Neural progenitor cell (in vitro differentiated cells): ENCODE measurements at regions not wholly inside any gene's neighbourhood (a gene's known extent, or its start where the extent isn't known, plus 50 kb on each side); places are given as distances from the start of the nearest gene placed in this dataset.

Experiments used
- DNase-seq: peaks from one replicate; pipeline ENCODE4 v3.0.0-alpha.2; 2016; ENCODE audit warnings: low spot score
- H2AFZ ChIP-seq: fragments of 200-600 bp; sonication (generic); replicated peaks from 2 replicates; pipeline ENCODE4 v1.6.1; 2016; ENCODE audit warnings: antibody characterized with exemption
- H3F3A ChIP-seq: fragments of 200-600 bp; sonication (generic); 2 replicates; pipeline ENCODE4 v1.6.1; 2016; ENCODE audit warnings: antibody characterized with exemption, low read depth
- H3K27ac ChIP-seq: fragments of 200-600 bp; sonication (generic); 2 replicates; pipeline ENCODE4 v1.5.1; 2016; ENCODE audit warnings: mild to moderate bottlenecking
- H3K27me3 ChIP-seq: fragments of 200-600 bp; sonication (generic); 2 replicates; pipeline ENCODE4 v1.6.1; 2016; ENCODE audit warnings: mild to moderate bottlenecking, moderate library complexity
- H3K36me3 ChIP-seq: fragments of 200-600 bp; sonication (generic); 2 replicates; pipeline ENCODE4 v1.5.1; 2016
- H3K4me1 ChIP-seq: fragments of 200-600 bp; sonication (generic); 2 replicates; pipeline ENCODE4 v1.6.1; 2016; ENCODE audit warnings: mixed run types
- H3K4me2 ChIP-seq: fragments of 200-600 bp; sonication (generic); 2 replicates; pipeline ENCODE4 v1.6.1; 2016
- H3K4me3 ChIP-seq: fragments of 200-600 bp; sonication (generic); 2 replicates; pipeline ENCODE4 v1.5.1; 2016
- H3K79me2 ChIP-seq: fragments of 200-600 bp; sonication (generic); 2 replicates; pipeline ENCODE4 v1.6.1; 2016; ENCODE audit warnings: low read depth
- H3K9ac ChIP-seq: fragments of 200-600 bp; sonication (generic); 2 replicates; pipeline ENCODE4 v1.6.1; 2016
- H3K9me3 ChIP-seq: fragments of 200-600 bp; sonication (generic); 2 replicates; pipeline ENCODE4 v1.5.1; 2016; ENCODE audit warnings: low read depth
- H4K20me1 ChIP-seq: fragments of 200-600 bp; sonication (generic); 2 replicates; pipeline ENCODE4 v1.6.1; 2016; ENCODE audit warnings: low read depth
- H3K27ac Mint-ChIP-seq: 3 replicates; pipeline ENCODE4 v1.8.0; 2021; ENCODE audit warnings: mixed read lengths
- H3K27me3 Mint-ChIP-seq: 2 replicates; pipeline ENCODE4 v1.8.0; 2022; ENCODE audit warnings: low read depth, mild to moderate bottlenecking, inconsistent platforms, moderate library complexity, mixed read lengths; ENCODE audit not compliant: insufficient read depth
- H3K36me3 Mint-ChIP-seq: 3 replicates; pipeline ENCODE4 v1.8.0; 2021; ENCODE audit warnings: mixed read lengths
- H3K4me1 Mint-ChIP-seq: 3 replicates; pipeline ENCODE4 v1.8.0; 2021; ENCODE audit warnings: mixed read lengths
- H3K4me3 Mint-ChIP-seq: 3 replicates; pipeline ENCODE4 v1.8.0; 2021; ENCODE audit warnings: mild to moderate bottlenecking, moderate library complexity, mixed read lengths
- H3K9me3 Mint-ChIP-seq: 3 replicates; pipeline ENCODE4 v1.8.0; 2020; ENCODE audit warnings: mixed read lengths
- EZH2 ChIP-seq: fragments of 200-600 bp; sonication (generic); IDR thresholded peaks from 2 replicates; pipeline ENCODE4 v1.6.1; 2017; ENCODE audit warnings: antibody characterized with exemption, mild to moderate bottlenecking, moderate library complexity
- EZH2phosphoT487 ChIP-seq: fragments of 200-600 bp; sonication (generic); IDR thresholded peaks from 2 replicates; pipeline ENCODE4 v1.6.1; 2017; ENCODE audit warnings: antibody characterized with exemption
- TF ChIP-seq, protein P1 (sequence below): fragments of 200-600 bp; sonication (generic); IDR thresholded peaks from 2 replicates; pipeline ENCODE4 v1.5.1; 2017; ENCODE audit warnings: antibody characterized with exemption, mild to moderate bottlenecking

DNA sequence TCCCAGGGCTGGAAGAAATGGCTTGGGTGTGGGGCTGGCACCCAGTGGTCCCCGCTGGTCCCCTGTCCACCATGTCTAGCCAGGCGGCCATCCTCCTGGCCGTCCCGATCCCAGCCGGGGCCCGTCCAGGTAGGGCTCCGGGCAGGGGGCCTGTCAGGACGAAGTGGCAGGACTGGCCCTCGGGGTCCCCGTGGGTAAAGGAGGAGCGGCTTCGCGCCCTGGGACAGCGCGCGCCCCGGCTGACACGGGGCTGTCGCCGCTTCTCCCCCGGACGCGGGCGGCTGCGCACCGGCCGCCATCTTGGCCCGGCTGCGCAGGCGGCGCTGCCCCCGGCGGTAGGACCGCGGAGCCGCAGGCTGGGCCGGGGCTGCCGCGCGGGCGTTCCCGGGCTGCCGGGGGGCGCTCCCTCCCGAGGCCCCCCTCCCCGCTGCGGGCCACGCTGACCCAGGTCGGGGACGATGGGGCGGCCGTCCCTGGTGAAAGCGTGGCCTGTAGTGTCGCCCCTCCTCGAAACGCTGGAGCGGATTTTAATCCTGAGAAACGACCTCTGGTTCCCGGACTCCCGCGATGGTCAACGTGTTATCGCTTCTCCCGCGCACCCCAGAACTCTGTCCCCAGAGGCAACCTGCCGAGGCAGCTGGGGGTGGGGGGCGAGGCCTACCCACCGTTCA is 60.4 kb upstream of the BCOR start:
- TF ChIP-seq, protein P1, sequence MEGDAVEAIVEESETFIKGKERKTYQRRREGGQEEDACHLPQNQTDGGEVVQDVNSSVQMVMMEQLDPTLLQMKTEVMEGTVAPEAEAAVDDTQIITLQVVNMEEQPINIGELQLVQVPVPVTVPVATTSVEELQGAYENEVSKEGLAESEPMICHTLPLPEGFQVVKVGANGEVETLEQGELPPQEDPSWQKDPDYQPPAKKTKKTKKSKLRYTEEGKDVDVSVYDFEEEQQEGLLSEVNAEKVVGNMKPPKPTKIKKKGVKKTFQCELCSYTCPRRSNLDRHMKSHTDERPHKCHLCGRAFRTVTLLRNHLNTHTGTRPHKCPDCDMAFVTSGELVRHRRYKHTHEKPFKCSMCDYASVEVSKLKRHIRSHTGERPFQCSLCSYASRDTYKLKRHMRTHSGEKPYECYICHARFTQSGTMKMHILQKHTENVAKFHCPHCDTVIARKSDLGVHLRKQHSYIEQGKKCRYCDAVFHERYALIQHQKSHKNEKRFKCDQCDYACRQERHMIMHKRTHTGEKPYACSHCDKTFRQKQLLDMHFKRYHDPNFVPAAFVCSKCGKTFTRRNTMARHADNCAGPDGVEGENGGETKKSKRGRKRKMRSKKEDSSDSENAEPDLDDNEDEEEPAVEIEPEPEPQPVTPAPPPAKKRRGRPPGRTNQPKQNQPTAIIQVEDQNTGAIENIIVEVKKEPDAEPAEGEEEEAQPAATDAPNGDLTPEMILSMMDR = peak; percentile 42
- no peak for TF ChIP-seq EZH2
- no peak for TF ChIP-seq EZH2phosphoT487
- Mint-ChIP-seq H3K4me1 (peaks cover 36% of the 10 kb centered on the region), H3K27me3 (peaks cover 12% of the 10 kb centered on the region), H3K4me3 (peak overlapping the region; percentile 80), H3K36me3 (no peaks in the 10 kb centered on the region), H3K27ac (peak overlapping the region; percentile 46), H3K9me3 (peaks cover 14% of the 10 kb centered on the region)
- Histone ChIP-seq H3K4me1 (peaks cover 28% of the 10 kb centered on the region), H3K27ac (no peak overlapping the region), H3K27me3 (peaks cover 63% of the 10 kb centered on the region), H3K9me3 (no peaks in the 10 kb centered on the region), H3K79me2 (peaks cover 6% of the 10 kb centered on the region), H3F3A (peaks cover 46% of the 10 kb centered on the region), H2AFZ (peak overlapping the region; percentile 43), H3K36me3 (no peaks in the 10 kb centered on the region), H3K9ac (no peak overlapping the region), H3K4me2 (peak overlapping the region; percentile 91), H4K20me1 (peaks cover 24% of the 10 kb centered on the region), H3K4me3 (peak overlapping the region; percentile 57)
- peak; percentile 83 for DNase-seq

DNA sequence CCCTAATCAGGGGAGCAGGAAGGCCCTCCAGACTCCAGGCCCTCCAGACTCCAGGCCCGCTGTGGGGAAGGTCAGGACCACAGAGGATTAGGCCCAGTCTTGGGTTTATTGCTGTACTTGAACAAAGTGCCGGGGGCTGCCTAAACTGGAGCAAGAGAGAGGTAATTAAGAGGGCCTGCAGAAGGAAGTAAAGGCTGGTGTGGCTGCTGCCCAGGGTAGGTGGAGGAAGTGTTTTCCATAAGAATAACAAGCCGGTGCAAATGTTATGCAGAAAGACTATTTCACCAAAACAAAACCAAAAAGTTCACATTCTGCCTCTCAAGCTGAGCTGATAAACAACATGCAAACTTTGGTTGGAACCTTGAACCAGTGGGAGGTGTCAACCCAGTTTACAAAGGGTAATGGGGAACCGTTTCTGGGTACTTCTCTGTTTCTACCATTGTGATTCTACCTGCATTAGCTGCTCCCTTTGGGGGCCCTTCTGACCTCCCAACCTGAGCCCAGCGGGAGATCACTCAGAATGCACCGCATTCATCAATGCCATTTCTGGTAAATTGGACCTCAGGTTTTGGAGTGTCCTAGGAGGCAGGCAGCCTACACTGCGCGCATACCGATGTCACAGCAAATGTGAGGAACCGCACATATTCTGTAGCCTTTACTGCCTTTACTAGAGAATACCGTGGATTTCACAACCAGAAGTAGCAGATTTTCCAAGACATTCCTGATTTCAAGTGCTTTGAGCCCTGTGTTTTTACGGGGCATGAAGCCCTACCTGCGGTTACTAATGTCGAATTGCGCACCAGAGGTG is 59.7 kb upstream of the BCOR start:
- peaks cover 28% of the 10 kb centered on the region for H3K4me1 Mint-ChIP-seq
- H3K4me3 Mint-ChIP-seq = peak overlapping the region; percentile 79
- TF ChIP-seq EZH2phosphoT487 (no peak), EZH2 (no peak)
- TF ChIP-seq, protein P1 = no peak
- H3K4me3 ChIP-seq = peak overlapping the region; percentile 57
- peak overlapping the region; percentile 43 for H2AFZ ChIP-seq
- no peaks in the 10 kb centered on the region for H3K9me3 ChIP-seq
- H3K36me3 Mint-ChIP-seq = no peaks in the 10 kb centered on the region
- H3K9ac ChIP-seq = no peak overlapping the region
- H3K27me3 ChIP-seq = peaks cover 70% of the 10 kb centered on the region
- no peak overlapping the region for H3K27ac ChIP-seq
- DNase-seq = peak; percentile 28
- peaks cover 52% of the 10 kb centered on the region for H3F3A ChIP-seq
- no peaks in the 10 kb centered on the region for H3K36me3 ChIP-seq
- peak overlapping the region; percentile 91 for H3K4me2 ChIP-seq
- H4K20me1 ChIP-seq = peaks cover 24% of the 10 kb centered on the region
- H3K79me2 ChIP-seq = peaks cover 6% of the 10 kb centered on the region
- peaks cover 28% of the 10 kb centered on the region for H3K4me1 ChIP-seq
- H3K9me3 Mint-ChIP-seq = peaks cover 14% of the 10 kb centered on the region
- no peak overlapping the region for H3K27ac Mint-ChIP-seq
- H3K27me3 Mint-ChIP-seq = peaks cover 12% of the 10 kb centered on the region

DNA sequence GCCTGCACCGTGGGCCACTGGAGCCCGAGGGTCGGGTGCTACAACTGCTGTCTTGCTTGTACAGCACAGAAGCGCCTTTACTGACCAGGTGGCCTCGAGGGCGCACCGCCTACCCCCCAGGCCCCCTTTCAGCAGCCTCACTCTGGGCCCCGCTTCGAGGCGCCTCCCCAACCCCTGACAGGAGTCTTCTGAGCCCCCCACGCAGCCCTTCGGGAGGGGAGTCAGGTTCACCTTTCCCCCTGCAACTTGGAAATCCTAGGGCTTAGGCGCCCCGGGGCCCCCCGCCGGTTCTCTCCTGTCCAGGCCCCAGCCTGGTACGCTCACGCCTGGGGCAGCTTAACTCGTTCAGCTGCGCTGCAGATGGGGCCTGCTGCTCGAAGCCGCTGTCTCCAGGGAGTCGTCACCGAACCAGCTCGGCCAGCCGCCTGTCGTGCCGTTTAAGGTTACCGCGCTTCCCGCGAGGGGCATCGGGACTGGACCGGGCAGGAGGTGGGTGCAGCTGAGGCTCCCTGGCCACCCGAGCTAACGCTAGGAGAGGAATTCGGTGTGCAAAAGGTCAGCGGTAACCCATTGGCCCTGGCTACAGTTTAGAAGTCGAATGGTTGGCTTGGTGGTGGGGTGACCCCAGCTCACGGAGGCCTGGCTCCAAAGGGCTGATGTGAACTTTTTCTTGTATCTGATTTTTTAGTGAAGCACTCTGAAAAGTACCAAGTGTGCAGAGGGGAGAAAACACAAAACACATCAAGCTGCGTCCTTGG is 58.9 kb upstream of the BCOR start:
- Mint-ChIP-seq H3K27ac (no peak overlapping the region), H3K27me3 (peaks cover 12% of the 10 kb centered on the region), H3K36me3 (no peaks in the 10 kb centered on the region), H3K4me3 (peak overlapping the region; percentile 79), H3K9me3 (peaks cover 11% of the 10 kb centered on the region), H3K4me1 (peaks cover 20% of the 10 kb centered on the region)
- Histone ChIP-seq H3K36me3 (no peaks in the 10 kb centered on the region), H3K9me3 (no peaks in the 10 kb centered on the region), H2AFZ (no peak overlapping the region), H3K4me1 (peaks cover 34% of the 10 kb centered on the region), H3K79me2 (peaks cover 6% of the 10 kb centered on the region), H3K9ac (no peak overlapping the region), H3F3A (peaks cover 60% of the 10 kb centered on the region), H3K27me3 (peaks cover 74% of the 10 kb centered on the region), H3K4me2 (peak overlapping the region; percentile 91), H4K20me1 (peaks cover 24% of the 10 kb centered on the region), H3K27ac (no peak overlapping the region), H3K4me3 (peak overlapping the region; percentile 54)
- TF ChIP-seq, protein P1 = no peak
- TF ChIP-seq EZH2 = no peak
- TF ChIP-seq EZH2phosphoT487 = peak; percentile 47
- peak; percentile 76 for DNase-seq
